ENCODE measurements at regions not wholly inside any gene's neighbourhood (a gene's known extent, or its start where the extent isn't known, plus 50 kb on each side); places are given as distances from the start of the nearest gene placed in this dataset.
"Not testable (repeated sequence)": the region's sequence is repeated elsewhere in the genome, so short reads cannot be mapped to it uniquely, and the experiment has no call there.

DNA sequence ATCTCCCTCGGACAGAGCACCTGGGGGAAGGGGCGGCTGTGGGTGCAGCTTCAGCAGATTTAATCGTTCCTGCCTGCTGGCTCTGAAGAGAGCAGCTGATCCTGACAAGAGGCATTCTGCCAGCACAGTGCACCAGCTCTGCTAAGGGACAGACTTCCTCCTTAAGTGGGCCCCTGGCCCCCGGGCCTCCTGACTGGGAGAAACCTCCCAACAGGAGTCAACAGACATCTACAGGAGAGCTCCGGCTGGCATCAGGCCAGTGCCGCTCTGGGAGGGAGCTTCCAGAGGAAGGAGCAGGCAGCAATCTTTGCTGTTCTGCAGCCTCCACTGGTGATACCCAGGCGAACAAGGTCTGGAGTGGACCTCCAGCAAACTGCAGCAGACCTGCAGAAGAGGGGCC lies 84.9 kb upstream of the ATXN3L start:
- not testable (repeated sequence) for DNase-seq (ENCODE audit: low spot score); H3K9me3 Mint-ChIP-seq; H3K4me1 Mint-ChIP-seq (ENCODE audit: low read depth in 2 of 2); H3K27ac Mint-ChIP-seq; ATAC-seq; H3K4me3 Mint-ChIP-seq
- H3K27me3 Mint-ChIP-seq = peaks cover 0 to 21% of the 10 kb centered on the region in 2 donors
- H3K36me3 Mint-ChIP-seq = peaks cover 15% of the 10 kb centered on the region

DNA sequence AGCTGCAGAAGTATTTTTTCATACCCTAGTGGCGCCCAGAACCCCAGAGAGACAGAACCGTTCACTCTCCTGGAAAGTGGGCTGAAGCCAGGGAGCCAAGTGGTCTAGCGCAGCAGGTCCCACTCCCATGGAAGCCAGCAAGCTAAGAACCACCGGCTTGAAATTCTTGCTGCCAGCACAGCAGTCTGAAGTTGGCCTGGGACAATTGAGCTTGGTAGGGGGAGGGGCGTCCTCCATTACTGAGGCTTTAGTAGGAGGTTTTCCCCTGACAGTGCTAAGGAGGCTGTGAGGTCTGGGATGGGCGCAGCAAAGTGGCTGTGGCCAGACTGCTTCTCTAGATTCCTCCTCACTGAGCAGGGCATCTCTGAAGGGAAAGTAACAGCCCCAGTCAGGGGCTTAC lies 84.5 kb upstream of the ATXN3L start:
- DNase-seq (ENCODE audit: low spot score) (no peak), ATAC-seq (no peak)
- no peaks in the 10 kb centered on the region for H3K4me1 Mint-ChIP-seq (ENCODE audit: low read depth in 2 of 2)
- no peak overlapping the region for H3K27ac Mint-ChIP-seq
- H3K4me3 Mint-ChIP-seq = no peak overlapping the region
- H3K36me3 Mint-ChIP-seq = peaks cover 15% of the 10 kb centered on the region
- H3K27me3 Mint-ChIP-seq = peaks cover 0 to 21% of the 10 kb centered on the region in 2 donors
- no peaks in the 10 kb centered on the region for H3K9me3 Mint-ChIP-seq

DNA sequence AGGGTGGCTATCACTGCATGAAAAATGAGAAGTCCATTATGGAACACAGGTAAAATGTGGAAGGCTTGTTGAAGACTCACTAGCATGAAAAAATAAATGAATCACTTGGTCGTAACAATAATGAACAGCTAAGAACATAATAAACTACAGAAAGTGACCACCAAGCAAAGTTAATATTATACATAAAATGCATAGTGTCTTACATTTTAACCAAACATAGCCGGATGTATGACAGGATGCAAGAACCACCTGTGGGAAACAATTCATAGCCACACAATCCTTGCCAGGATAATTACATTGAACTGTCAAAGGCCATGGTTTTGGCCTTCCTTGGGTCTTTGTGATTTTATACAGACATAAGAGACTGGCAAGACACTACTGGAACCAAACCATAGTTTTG lies 81.9 kb upstream of the ATXN3L start:
- peaks cover 10 to 14% of the 10 kb centered on the region in 2 donors for H3K4me1 Mint-ChIP-seq (ENCODE audit: low read depth in 2 of 2)
- no peaks in the 10 kb centered on the region for H3K9me3 Mint-ChIP-seq
- H3K36me3 Mint-ChIP-seq = peaks cover 8% of the 10 kb centered on the region
- no peak for ATAC-seq
- H3K4me3 Mint-ChIP-seq = no peak overlapping the region
- DNase-seq (ENCODE audit: low spot score) = no peak
- H3K27me3 Mint-ChIP-seq = peaks cover 0 to 17% of the 10 kb centered on the region in 2 donors
- H3K27ac Mint-ChIP-seq = no peak overlapping the region

DNA sequence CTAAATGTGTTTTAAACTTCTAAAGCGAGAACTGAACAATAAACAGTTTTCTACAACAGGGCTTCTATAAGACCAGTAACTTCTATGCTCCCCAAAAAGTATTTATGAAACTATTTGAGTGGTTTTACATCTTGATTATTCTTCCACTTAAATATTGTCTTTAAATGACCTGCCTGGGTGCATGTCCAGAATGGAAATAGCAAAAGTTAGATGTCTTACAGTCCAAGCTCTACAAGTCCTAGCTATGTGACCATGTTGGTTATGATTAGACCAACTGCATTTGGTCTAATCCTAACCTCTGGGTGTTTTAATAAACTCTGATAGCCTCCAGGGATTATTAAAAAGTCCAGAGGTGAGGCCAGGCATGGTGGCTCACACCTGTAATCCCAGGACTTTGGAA lies 79.0 kb upstream of the ATXN3L start:
- ATAC-seq = peak in 1 of 2 donors; percentile 15
- peaks cover 26% of the 10 kb centered on the region for H3K36me3 Mint-ChIP-seq

DNA sequence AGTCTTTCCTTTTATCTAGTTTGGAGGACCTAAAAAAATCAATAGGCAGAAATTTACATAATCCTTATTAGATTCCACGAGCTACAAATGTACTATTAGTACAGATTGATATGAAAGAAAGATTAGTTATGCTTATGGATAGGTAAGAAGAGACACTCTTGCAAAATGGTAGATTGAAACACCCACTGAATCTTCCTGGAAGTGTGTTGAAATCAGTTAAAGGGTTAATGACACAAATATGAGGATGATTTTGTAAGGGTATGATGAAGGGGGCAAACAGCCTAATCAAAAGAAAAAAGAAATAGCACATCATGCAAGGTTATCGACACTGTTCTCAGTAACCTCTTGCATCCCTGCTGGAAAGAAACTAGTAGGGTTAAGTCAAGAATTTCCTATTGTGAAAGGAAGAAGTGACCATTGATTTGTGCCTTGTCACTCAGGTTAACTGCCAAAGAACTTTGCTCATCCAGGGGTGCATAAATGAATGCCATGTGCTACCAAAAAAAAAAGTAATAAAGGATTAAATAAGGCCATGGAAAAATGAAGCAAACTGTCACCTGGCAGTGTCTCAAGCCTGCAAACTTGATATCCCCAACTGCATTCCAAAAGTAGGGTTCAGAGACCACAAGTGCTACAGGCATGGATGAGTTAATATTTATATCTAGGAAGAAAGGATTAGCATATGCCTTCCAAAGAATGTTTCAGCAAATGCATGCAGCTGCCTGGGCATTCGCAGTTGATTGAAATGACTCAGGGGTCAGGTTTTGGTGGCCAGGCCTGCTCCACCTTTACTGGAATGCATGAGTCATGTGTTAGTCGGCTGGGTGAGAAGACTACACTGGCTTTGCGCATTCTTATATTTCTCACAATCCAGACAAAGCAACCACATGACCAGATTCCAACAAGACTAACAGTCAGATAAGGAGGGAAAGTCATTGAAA lies 78.3 kb upstream of the ATXN3L start:
- Mint-ChIP-seq H3K4me1 (ENCODE audit: low read depth in 2 of 2) (peaks cover 22 to 28% of the 10 kb centered on the region in 2 donors), H3K36me3 (peaks cover 31% of the 10 kb centered on the region), H3K27ac (peak overlapping the region; percentile 68 to 83), H3K4me3 (peak overlapping the region; percentile 31), H3K9me3 (peaks cover 2% of the 10 kb centered on the region), H3K27me3 (peaks cover 0 to 17% of the 10 kb centered on the region in 2 donors)
- DNase-seq (ENCODE audit: low spot score) = peak; percentile 75
- peak; percentile 91 to 92 for ATAC-seq

More for the DNA sequence above, 79.0 kb upstream of the ATXN3L start:
- Mint-ChIP-seq H3K27ac (peak overlapping the region; percentile 68 to 83), H3K9me3 (no peaks in the 10 kb centered on the region), H3K4me1 (ENCODE audit: low read depth in 2 of 2) (peaks cover 22 to 28% of the 10 kb centered on the region in 2 donors), H3K4me3 (peak overlapping the region; percentile 31), H3K27me3 (peaks cover 0 to 18% of the 10 kb centered on the region in 2 donors)
- no peak for DNase-seq (ENCODE audit: low spot score)

DNA sequence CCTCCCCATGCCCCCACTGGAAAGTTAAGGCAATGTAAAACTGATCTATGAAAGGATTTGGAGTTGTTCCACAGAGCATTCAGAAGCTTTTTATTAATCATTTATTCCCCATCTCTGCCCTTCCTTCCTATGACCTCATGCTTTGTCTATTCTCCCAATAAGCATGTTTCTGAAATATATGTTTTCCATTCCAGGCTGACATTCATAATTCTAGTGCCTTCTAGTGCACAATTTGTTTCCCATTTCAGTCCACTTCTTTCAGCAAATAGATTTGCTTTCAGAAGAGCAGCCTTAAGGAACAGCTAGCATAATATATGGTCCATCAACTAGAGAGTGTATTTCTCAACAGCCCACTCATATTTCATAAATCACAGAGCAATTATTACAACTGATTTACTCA lies 77.1 kb upstream of the ATXN3L start:
- Mint-ChIP-seq H3K4me1 (ENCODE audit: low read depth in 2 of 2) (peaks cover 26 to 28% of the 10 kb centered on the region in 2 donors), H3K4me3 (no peak overlapping the region)
- ATAC-seq = no peak

DNA sequence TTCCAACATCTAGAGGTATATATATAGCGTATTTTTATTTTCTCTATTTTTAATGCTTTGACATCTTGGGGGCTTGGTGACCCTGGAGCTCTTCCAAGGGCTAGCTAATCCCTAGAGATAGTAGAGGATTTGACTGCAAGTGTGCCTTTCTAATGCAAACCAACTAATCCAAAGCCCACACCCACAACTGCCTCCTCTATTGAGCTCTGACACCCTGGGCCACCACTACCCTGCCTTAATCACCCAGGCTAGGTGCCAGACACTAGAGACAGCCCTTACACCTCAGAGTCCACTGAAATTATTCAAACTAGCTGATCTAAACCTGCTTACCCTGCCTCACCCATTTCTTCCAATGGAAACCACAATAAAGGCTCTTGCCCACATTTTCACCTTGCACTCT lies 69.6 kb upstream of the ATXN3L start:
- Mint-ChIP-seq H3K36me3 (peaks cover 12% of the 10 kb centered on the region), H3K4me3 (peak overlapping the region; percentile 34), H3K27ac (no peak overlapping the region), H3K4me1 (ENCODE audit: low read depth in 2 of 2) (peaks cover 23 to 31% of the 10 kb centered on the region in 2 donors), H3K27me3 (peaks cover 0 to 16% of the 10 kb centered on the region in 2 donors), H3K9me3 (peaks cover 20% of the 10 kb centered on the region)
- ATAC-seq (no peak), DNase-seq (ENCODE audit: low spot score) (no peak)

More for the DNA sequence above, 77.1 kb upstream of the ATXN3L start:
- peaks cover 0 to 21% of the 10 kb centered on the region in 2 donors for H3K27me3 Mint-ChIP-seq
- H3K36me3 Mint-ChIP-seq = peaks cover 31% of the 10 kb centered on the region
- DNase-seq (ENCODE audit: low spot score) = no peak
- peak overlapping the region; percentile 31 to 76 for H3K27ac Mint-ChIP-seq
- H3K9me3 Mint-ChIP-seq = peaks cover 6% of the 10 kb centered on the region

DNA sequence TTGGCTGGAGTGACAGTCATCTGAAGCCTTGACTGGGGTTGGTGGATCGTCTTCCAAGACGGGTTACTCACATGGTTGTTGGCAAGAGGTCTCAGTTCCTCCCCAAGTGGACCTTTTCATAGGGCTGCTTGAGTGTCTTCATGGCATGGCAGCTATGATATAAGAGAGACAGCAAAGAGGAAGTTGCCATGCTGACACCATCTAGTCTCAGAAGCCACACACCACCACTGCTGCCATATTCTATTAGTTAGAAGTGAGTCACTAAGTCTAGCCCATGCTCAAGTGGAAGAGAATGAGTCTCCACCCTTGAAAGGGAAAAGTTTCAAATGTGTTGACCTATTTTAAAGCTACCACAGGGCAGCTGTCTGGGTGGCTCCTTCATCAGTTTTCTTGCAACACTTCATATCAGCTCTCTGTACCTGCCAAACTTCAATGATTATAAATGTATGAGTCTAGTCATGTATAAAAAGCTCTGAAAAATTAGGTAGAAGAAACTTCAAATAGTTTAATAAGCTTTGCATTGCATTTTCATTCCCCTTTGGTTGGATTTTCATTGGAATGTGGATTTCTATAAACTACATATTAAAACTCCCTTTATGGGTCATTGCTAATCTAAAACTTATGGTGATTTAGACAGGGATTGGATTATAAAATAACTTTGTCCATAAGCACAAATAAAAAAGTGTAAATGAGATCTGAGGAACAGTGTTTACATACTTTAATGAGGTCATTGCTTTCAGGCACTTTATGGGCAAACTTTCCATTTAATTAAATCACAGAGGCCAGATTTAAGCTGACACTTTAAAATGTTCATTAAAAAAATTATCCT lies 68.0 kb upstream of the ATXN3L start:
- H3K9me3 Mint-ChIP-seq = peaks cover 18% of the 10 kb centered on the region
- peaks cover 5% of the 10 kb centered on the region for H3K36me3 Mint-ChIP-seq
- H3K4me3 Mint-ChIP-seq = peak overlapping the region; percentile 66
- ATAC-seq = peak; percentile 92 to 97
- peaks cover 0 to 15% of the 10 kb centered on the region in 2 donors for H3K27me3 Mint-ChIP-seq
- peak overlapping the region; percentile 83 to 91 for H3K27ac Mint-ChIP-seq
- peaks cover 23 to 38% of the 10 kb centered on the region in 2 donors for H3K4me1 Mint-ChIP-seq (ENCODE audit: low read depth in 2 of 2)
- DNase-seq (ENCODE audit: low spot score) = no peak

DNA sequence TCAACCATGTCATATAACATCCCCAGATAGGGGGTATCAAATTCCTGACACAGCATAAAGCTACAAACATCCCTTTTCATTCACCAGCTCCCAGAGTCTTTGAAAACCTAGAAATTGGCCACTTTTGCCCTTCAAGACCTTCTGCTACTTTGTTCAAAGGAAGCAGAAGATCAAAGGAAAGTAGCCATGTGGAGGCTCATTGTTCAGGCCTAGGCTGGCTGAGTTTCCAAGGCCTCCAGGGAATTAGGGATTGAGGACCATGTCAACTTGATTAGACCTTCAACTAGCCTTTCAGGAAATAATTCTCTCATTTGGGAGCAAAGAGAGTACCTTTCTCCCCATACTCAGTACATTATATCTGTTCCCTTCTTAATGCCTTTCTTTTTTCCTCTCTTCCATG lies 66.8 kb upstream of the ATXN3L start:
- Mint-ChIP-seq H3K27me3 (peaks cover 0 to 13% of the 10 kb centered on the region in 2 donors), H3K9me3 (peaks cover 14% of the 10 kb centered on the region), H3K4me1 (ENCODE audit: low read depth in 2 of 2) (peaks cover 23 to 33% of the 10 kb centered on the region in 2 donors), H3K36me3 (peaks cover 5% of the 10 kb centered on the region), H3K4me3 (peak overlapping the region; percentile 66), H3K27ac (peak overlapping the region; percentile 83 to 91)
- ATAC-seq = no peak
- DNase-seq (ENCODE audit: low spot score) = no peak

DNA sequence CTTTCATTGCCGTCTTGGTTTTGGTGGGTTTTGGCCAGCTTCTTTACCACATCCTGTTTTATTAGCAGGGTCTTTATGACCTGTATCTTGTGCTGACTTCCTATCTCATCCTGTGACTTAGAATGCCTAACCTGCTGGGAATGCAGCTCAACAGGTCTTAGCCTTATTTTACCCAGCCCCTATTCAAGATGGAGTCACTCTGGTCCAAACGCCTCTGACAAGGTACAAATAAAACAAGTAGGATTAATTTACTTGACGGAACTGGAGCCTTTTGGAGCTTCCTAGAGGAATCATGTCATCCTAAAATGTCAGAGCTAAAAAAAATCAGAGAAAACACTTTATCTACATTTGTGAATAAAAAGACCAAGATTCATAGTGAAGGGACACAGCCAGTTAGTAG lies 66.2 kb upstream of the ATXN3L start:
- ATAC-seq (no peak), DNase-seq (ENCODE audit: low spot score) (no peak)
- peaks cover 14% of the 10 kb centered on the region for H3K9me3 Mint-ChIP-seq
- peaks cover 5% of the 10 kb centered on the region for H3K36me3 Mint-ChIP-seq
- H3K27me3 Mint-ChIP-seq = peaks cover 0 to 13% of the 10 kb centered on the region in 2 donors
- peaks cover 23 to 36% of the 10 kb centered on the region in 2 donors for H3K4me1 Mint-ChIP-seq (ENCODE audit: low read depth in 2 of 2)
- H3K4me3 Mint-ChIP-seq = no peak overlapping the region
- peak overlapping the region; percentile 83 to 91 for H3K27ac Mint-ChIP-seq

DNA sequence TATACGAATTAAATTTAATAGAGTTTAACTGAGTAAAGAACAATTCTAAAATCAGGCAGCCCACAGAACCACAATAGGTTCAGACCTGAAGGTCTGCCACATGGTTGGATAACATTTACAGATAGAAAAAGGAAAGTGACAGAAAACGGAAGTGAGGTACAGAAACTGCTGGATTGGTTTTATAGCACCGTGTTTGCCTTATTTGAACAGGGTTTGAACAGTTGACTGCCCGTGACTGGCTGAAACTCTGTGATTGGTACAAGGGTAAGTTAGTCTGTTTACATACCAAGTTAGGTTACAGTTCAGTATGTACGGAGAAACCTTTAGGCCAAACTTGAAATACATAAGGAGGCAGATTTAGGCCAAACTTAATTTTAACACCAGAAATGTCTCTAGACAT lies 64.1 kb upstream of the ATXN3L start:
- H3K36me3 Mint-ChIP-seq = no peaks in the 10 kb centered on the region
- peaks cover 6% of the 10 kb centered on the region for H3K9me3 Mint-ChIP-seq
- no peak for DNase-seq (ENCODE audit: low spot score)
- H3K4me3 Mint-ChIP-seq = no peak overlapping the region
- H3K27ac Mint-ChIP-seq = peak overlapping the region; percentile 26 to 97
- ATAC-seq = no peak
- peaks cover 25 to 45% of the 10 kb centered on the region in 2 donors for H3K4me1 Mint-ChIP-seq (ENCODE audit: low read depth in 2 of 2)
- peaks cover 0 to 11% of the 10 kb centered on the region in 2 donors for H3K27me3 Mint-ChIP-seq

DNA sequence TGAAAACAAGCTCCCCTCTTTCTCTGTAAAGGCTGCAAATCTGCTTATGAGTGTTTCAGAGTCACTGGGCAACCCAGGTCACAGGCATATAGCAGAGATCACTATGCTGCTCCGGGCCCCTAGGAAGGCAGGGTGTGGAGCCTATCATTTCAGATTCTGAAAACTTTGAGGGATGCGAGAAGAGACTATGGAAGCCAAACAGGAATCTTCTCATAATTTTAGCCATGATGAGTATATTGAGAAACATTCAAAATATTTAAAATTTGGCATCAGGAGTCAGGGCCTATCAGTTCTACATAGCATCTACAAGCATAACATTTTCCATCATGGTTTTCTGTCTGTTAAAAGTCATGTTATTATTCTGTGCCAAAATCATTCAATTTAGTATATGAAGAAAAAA lies 61.7 kb upstream of the ATXN3L start:
- Mint-ChIP-seq H3K27me3 (peaks cover 0 to 10% of the 10 kb centered on the region in 2 donors), H3K9me3 (no peaks in the 10 kb centered on the region), H3K4me3 (peak overlapping the region; percentile 10), H3K36me3 (peaks cover 4% of the 10 kb centered on the region), H3K4me1 (ENCODE audit: low read depth in 2 of 2) (peaks cover 18 to 42% of the 10 kb centered on the region in 2 donors), H3K27ac (peak overlapping the region; percentile 94 to 97)
- ATAC-seq (peak in 1 of 2 donors; percentile 39), DNase-seq (ENCODE audit: low spot score) (no peak)

DNA sequence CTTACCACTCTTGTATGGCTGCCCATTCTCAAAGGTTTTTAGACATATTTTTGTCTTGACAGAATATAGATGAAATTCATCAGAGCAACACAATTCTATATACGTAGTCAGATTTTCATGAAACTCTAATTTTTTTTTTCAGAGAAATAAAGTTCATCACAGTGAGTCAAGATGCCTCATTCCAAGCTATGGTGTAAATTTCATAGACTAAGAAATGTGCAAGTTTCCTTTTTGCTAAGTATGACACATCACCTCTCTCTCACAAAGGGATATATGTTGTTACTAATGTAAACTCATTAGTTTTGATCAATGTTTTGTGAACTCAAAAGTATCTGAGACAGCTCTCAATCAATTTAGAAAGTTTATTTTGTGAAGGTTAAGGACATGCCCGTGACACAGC lies 60.4 kb upstream of the ATXN3L start:
- ATAC-seq (peak; percentile 87 to 88), DNase-seq (ENCODE audit: low spot score) (no peak)
- no peaks in the 10 kb centered on the region for H3K9me3 Mint-ChIP-seq
- peaks cover 18 to 38% of the 10 kb centered on the region in 2 donors for H3K4me1 Mint-ChIP-seq (ENCODE audit: low read depth in 2 of 2)
- H3K27ac Mint-ChIP-seq = peak overlapping the region; percentile 94 to 97
- peaks cover 0 to 10% of the 10 kb centered on the region in 2 donors for H3K27me3 Mint-ChIP-seq
- H3K36me3 Mint-ChIP-seq = peaks cover 4% of the 10 kb centered on the region
- peak overlapping the region; percentile 80 for H3K4me3 Mint-ChIP-seq
